PC-9 (cell line): ENCODE measurements at regions not wholly inside any gene's neighbourhood (a gene's known extent, or its start where the extent isn't known, plus 50 kb on each side); places are given as distances from the start of the nearest gene placed in this dataset.

ENCODE experiments used
- BruUV-seq: library from RNA; stranded (reverse); fragments of 400-500 nt; replicated peaks from 2 replicates; lab custom pipeline; 2021; lab: Mats Ljungman, UMichigan
- CTCF ChIA-PET: fragments of 300-600 bp; sonication (Branson Sonifier 250); formaldehyde crosslinking; loops from one replicate; lab custom pipeline; 2022; ENCODE audit warnings: antibody characterized with exemption; lab: Charles Lee
- POLR2A ChIA-PET: fragments of 300-600 bp; sonication (Branson Sonifier 250); formaldehyde crosslinking; loops from one replicate; lab custom pipeline; 2022; ENCODE audit warnings: antibody characterized with exemption; ENCODE audit not compliant: unreplicated experiment; lab: Charles Lee
- DNase-seq, 2 experiments: peaks; one replicate each; pipeline versions ENCODE4 v3.0.0 to v3.0.0-alpha.2; 2015 to 2022; ENCODE audit warnings: mixed read lengths in 1 of 2
- H2AFZ ChIP-seq: fragments of 200-600 bp; sonication (generic); 2 replicates; pipeline ENCODE4 v1.8.1; 2017; ENCODE audit warnings: antibody characterized with exemption
- H3F3A ChIP-seq: fragments of 200-600 bp; sonication (generic); 2 replicates; pipeline ENCODE4 v1.8.1; 2017; ENCODE audit warnings: antibody characterized with exemption, mild to moderate bottlenecking, low read depth; ENCODE audit not compliant: insufficient read depth
- H3K27ac ChIP-seq: fragments of 200-600 bp; sonication (generic); 2 replicates; pipeline ENCODE4 v1.6.1; 2016; ENCODE audit warnings: mixed run types
- H3K27me3 ChIP-seq: fragments of 200-600 bp; sonication (generic); 2 replicates; pipeline ENCODE4 v1.6.1; 2016; ENCODE audit warnings: low read depth, mixed run types; ENCODE audit not compliant: insufficient read depth
- H3K36me3 ChIP-seq: fragments of 200-600 bp; sonication (generic); 2 replicates; pipeline ENCODE4 v1.6.1; 2016; ENCODE audit warnings: low read depth, mixed run types
- H3K4me1 ChIP-seq: fragments of 200-600 bp; sonication (generic); replicated peaks from 2 replicates; pipeline ENCODE4 v1.6.1; 2016; ENCODE audit warnings: mixed run types; ENCODE audit not compliant: insufficient read depth
- H3K4me2 ChIP-seq: fragments of 200-600 bp; sonication (generic); 2 replicates; pipeline ENCODE4 v1.6.1; 2017; ENCODE audit warnings: mixed run types
- H3K4me3 ChIP-seq: fragments of 200-600 bp; sonication (generic); 2 replicates; pipeline ENCODE4 v1.6.1; 2016; ENCODE audit warnings: mixed run types
- H3K79me2 ChIP-seq: fragments of 200-600 bp; sonication (generic); 2 replicates; pipeline ENCODE4 v1.6.1; 2017; ENCODE audit warnings: low read depth, mixed run types
- H3K9me2 ChIP-seq: fragments of 200-600 bp; sonication (generic); 2 replicates; pipeline ENCODE4 v1.8.1; 2017; ENCODE audit warnings: mild to moderate bottlenecking; ENCODE audit not compliant: insufficient read depth
- H3K9me3 ChIP-seq: fragments of 200-600 bp; sonication (generic); 2 replicates; pipeline ENCODE4 v1.8.1; 2016; ENCODE audit warnings: low read depth; ENCODE audit not compliant: insufficient read depth
- H4K20me1 ChIP-seq: fragments of 200-600 bp; sonication (generic); 2 replicates; pipeline ENCODE4 v1.8.1; 2017; ENCODE audit not compliant: insufficient read depth
- EZH2 ChIP-seq: fragments of 200-600 bp; sonication (generic); IDR thresholded peaks from 2 replicates; pipeline ENCODE4 v1.8.0; 2017; ENCODE audit warnings: antibody characterized with exemption, low read depth
- intact Hi-C: fragments of 100-400 bp; cut with micrococcal nuclease; formaldehyde crosslinking; loops from one replicate; pipeline ENCODE4 v1.10.0; 2022; ENCODE audit not compliant: unreplicated experiment
- TF ChIP-seq, protein P1 (sequence below): fragments of 200-600 bp; sonication (generic); conservative IDR thresholded peaks from 2 replicates; pipeline ENCODE4 v1.6.1; 2017; ENCODE audit warnings: mixed run types, antibody characterized with exemption, mild to moderate bottlenecking, moderate library complexity

GRCh38 chr4:58646126-58646525 is 1535.9 kb upstream of the IGFBP7 start:
- intact Hi-C loops = no loop called here
- Histone ChIP-seq H3K27ac (no peak overlapping the region), H3K9me3 (no peaks in the 10 kb centered on the region), H3K27me3 (no peaks in the 10 kb centered on the region), H3K36me3 (no peaks in the 10 kb centered on the region), H2AFZ (no peak overlapping the region), H3K4me3 (no peak overlapping the region), H3K79me2 (no peaks in the 10 kb centered on the region), H3K4me2 (no peak overlapping the region), H3K4me1 (no peaks in the 10 kb centered on the region), H3F3A (no peaks in the 10 kb centered on the region), H4K20me1 (no peaks in the 10 kb centered on the region), H3K9me2 (no peaks in the 10 kb centered on the region)
- CTCF ChIA-PET = no interaction called here
- TF ChIP-seq, protein P1, sequence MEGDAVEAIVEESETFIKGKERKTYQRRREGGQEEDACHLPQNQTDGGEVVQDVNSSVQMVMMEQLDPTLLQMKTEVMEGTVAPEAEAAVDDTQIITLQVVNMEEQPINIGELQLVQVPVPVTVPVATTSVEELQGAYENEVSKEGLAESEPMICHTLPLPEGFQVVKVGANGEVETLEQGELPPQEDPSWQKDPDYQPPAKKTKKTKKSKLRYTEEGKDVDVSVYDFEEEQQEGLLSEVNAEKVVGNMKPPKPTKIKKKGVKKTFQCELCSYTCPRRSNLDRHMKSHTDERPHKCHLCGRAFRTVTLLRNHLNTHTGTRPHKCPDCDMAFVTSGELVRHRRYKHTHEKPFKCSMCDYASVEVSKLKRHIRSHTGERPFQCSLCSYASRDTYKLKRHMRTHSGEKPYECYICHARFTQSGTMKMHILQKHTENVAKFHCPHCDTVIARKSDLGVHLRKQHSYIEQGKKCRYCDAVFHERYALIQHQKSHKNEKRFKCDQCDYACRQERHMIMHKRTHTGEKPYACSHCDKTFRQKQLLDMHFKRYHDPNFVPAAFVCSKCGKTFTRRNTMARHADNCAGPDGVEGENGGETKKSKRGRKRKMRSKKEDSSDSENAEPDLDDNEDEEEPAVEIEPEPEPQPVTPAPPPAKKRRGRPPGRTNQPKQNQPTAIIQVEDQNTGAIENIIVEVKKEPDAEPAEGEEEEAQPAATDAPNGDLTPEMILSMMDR = no peak
- TF ChIP-seq EZH2 = no peak
- POLR2A ChIA-PET = no interaction called here
- no TSS peak for BruUV-seq
- DNase-seq = no peak

- Histone ChIP-seq H2AFZ (no peak overlapping the region), H3K27ac (no peak overlapping the region), H3K9me2 (no peaks in the 10 kb centered on the region), H3K27me3 (no peaks in the 10 kb centered on the region), H3K79me2 (no peaks in the 10 kb centered on the region), H3K4me3 (no peak overlapping the region), H3K36me3 (no peaks in the 10 kb centered on the region), H3F3A (no peaks in the 10 kb centered on the region), H3K9me3 (no peaks in the 10 kb centered on the region), H3K4me1 (no peaks in the 10 kb centered on the region), H3K4me2 (no peak overlapping the region), H4K20me1 (no peaks in the 10 kb centered on the region)
- CTCF ChIA-PET = no interaction called here
- no peak for TF ChIP-seq EZH2
- TF ChIP-seq, protein P1 = no peak
- no TSS peak for BruUV-seq
- intact Hi-C loops = no loop called here
- no peak for DNase-seq
- POLR2A ChIA-PET = no interaction called here
These were observed 1534.4 kb upstream of the IGFBP7 start for GRCh38 chr4:58644549-58644948.

DNA sequence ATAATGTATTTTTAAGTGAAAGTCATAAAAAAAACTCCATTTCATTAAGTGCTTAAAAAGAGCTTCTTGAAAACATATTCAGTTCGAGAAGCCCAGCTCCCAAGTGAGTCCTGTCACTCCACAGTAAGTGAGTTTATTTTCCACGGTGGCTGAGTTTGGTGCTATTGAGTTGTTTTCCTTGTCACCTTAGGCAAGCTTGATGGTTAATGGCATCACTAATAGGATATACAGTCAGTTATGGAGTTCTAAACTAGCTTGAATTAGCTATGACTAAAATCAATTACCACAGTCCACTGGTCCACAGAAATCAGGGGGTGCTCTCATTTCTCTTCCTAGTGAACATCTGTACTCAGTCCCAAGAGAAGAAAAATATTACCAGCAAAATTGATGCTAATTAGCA is 1526.2 kb upstream of the IGFBP7 start:
- Histone ChIP-seq H3K4me2 (no peak overlapping the region), H3F3A (no peaks in the 10 kb centered on the region), H2AFZ (no peak overlapping the region), H3K27me3 (no peaks in the 10 kb centered on the region), H3K4me3 (no peak overlapping the region), H3K9me3 (no peaks in the 10 kb centered on the region), H3K4me1 (no peaks in the 10 kb centered on the region), H3K9me2 (no peaks in the 10 kb centered on the region), H3K36me3 (no peaks in the 10 kb centered on the region), H4K20me1 (no peaks in the 10 kb centered on the region), H3K27ac (no peak overlapping the region), H3K79me2 (no peaks in the 10 kb centered on the region)
- TF ChIP-seq, protein P1 = no peak
- TF ChIP-seq EZH2 = no peak
- ChIA-PET CTCF (no interaction called here), POLR2A (no interaction called here)
- no peak for DNase-seq
- intact Hi-C loops = no loop called here
- no TSS peak for BruUV-seq
